Stimulated activated CD8-positive, alpha-beta memory T cell treated with anti-CD3 and anti-CD28 coated beads, Interleukin-15, amount 100 ng/mL, for 1 hour (primary cell): ENCODE measurements at regions not wholly inside any gene's neighbourhood (a gene's known extent, or its start where the extent isn't known, plus 50 kb on each side); places are given as distances from the start of the nearest gene placed in this dataset.

Experiments used
- DNase-seq: peaks from one replicate; pipeline ENCODE4 v3.0.0-alpha.2; 2020; ENCODE audit warnings: low read depth

- DNase-seq = no peak
These were observed 208.9 kb upstream of the SLC10A2 start for GRCh38 chr13:103275081-103275480.

GRCh38 chr13:103273825-103274224 is 207.6 kb upstream of the SLC10A2 start:
- DNase-seq = no peak

GRCh38 chr13:103272770-103273169 is 206.6 kb upstream of the SLC10A2 start:
- no peak for DNase-seq

GRCh38 chr13:103263448-103263847 is 197.2 kb upstream of the SLC10A2 start:
- DNase-seq = no peak

- DNase-seq = no peak
These were observed 189.5 kb upstream of the SLC10A2 start for GRCh38 chr13:103255587-103256301.

- DNase-seq = no peak
These were observed 183.9 kb upstream of the SLC10A2 start for GRCh38 chr13:103250071-103250470.

GRCh38 chr13:103246581-103247200 is 180.5 kb upstream of the SLC10A2 start:
- DNase-seq = no peak

- DNase-seq = no peak
These were observed 177.3 kb upstream of the SLC10A2 start for GRCh38 chr13:103243495-103243894.

- DNase-seq = no peak
These were observed 172.2 kb upstream of the SLC10A2 start for GRCh38 chr13:103238441-103238840.

GRCh38 chr13:103236213-103236612 is 170.0 kb upstream of the SLC10A2 start:
- DNase-seq = no peak

- no peak for DNase-seq
These were observed 163.5 kb upstream of the SLC10A2 start for GRCh38 chr13:103229674-103230073.

GRCh38 chr13:103224804-103225203 is 158.6 kb upstream of the SLC10A2 start:
- DNase-seq = no peak

- no peak for DNase-seq
These were observed 156.5 kb upstream of the SLC10A2 start for GRCh38 chr13:103222683-103223082.

- no peak for DNase-seq
These were observed 152.0 kb upstream of the SLC10A2 start for GRCh38 chr13:103218253-103218652.

- DNase-seq = no peak
These were observed 146.9 kb upstream of the SLC10A2 start for GRCh38 chr13:103213152-103213551.

GRCh38 chr13:103210348-103210747 is 144.1 kb upstream of the SLC10A2 start:
- DNase-seq = no peak

GRCh38 chr13:103203735-103204330 is 137.6 kb upstream of the SLC10A2 start:
- DNase-seq = no peak

GRCh38 chr13:103200118-103200885 is 134.1 kb upstream of the SLC10A2 start:
- no peak for DNase-seq

GRCh38 chr13:103199380-103200088 is 133.3 kb upstream of the SLC10A2 start:
- DNase-seq = no peak

- DNase-seq = no peak
These were observed 130.1 kb upstream of the SLC10A2 start for GRCh38 chr13:103196356-103196755.

GRCh38 chr13:103195762-103196161 is 129.5 kb upstream of the SLC10A2 start:
- DNase-seq = no peak

- no peak for DNase-seq
These were observed 128.7 kb upstream of the SLC10A2 start for GRCh38 chr13:103194871-103195270.
